Esophagus mucosa (tissue), 1 donor: ENCODE measurements at regions not wholly inside any gene's neighbourhood (a gene's known extent, or its start where the extent isn't known, plus 50 kb on each side); places are given as distances from the start of the nearest gene placed in this dataset.

Experiments
- ATAC-seq: fragments of 200-7000 bp; cut with Tn5 transposase; one replicate; pipeline ENCODE4 v1.9.1; 2020
- donor health status: DM: yes; HTN: yes; CAD: no.

DNA sequence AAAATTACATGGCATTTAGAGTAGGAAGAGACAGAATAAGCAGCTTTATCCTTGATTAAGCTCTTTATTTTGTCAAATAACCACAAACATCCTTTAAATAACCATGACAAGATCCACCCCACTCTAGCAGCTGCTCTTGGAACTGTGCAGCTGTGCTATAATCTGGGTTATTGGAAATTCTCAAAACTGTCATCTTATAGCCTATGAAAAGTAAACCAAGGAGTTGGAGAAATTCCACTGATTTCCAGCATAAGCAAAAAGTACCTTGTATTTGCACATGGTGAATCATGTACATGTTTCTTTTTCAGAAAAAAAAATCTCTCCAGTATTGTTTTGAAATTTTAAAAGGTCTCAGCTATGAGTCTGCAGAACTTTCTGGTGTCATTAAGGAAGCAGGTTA lies 88.8 kb upstream of the ABI3BP start:
- ATAC-seq: no peak

DNA sequence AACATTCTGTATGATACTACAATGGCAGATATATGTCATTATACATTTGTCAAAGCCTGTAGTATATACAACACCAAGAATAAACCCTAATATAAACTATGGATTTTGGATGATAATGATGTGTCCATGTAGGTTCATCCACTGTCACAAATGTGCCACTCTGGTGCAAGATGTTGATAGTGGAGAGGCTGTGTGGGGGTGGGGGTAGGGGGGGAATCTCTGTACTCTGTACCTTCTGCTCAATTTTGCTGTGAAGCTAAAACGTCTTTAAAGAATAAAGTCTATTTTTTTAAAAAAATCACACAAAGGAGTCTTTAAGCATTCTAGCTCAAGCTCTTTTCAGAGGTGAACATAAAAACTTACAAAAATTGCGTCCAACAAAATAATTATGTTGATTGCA lies 88.2 kb upstream of the ABI3BP start:
- ATAC-seq: no peak

GRCh38 chr3:101077361-101078011 lies 84.3 kb upstream of the ABI3BP start:
- ATAC-seq: no peak

- no peak for ATAC-seq
These were observed 81.3 kb upstream of the ABI3BP start for GRCh38 chr3:101074518-101074917.

GRCh38 chr3:101072300-101072699 lies 79.1 kb upstream of the ABI3BP start:
- peak; percentile 54 for ATAC-seq

- ATAC-seq: no peak
These were observed 77.5 kb upstream of the ABI3BP start for GRCh38 chr3:101070799-101071121.

DNA sequence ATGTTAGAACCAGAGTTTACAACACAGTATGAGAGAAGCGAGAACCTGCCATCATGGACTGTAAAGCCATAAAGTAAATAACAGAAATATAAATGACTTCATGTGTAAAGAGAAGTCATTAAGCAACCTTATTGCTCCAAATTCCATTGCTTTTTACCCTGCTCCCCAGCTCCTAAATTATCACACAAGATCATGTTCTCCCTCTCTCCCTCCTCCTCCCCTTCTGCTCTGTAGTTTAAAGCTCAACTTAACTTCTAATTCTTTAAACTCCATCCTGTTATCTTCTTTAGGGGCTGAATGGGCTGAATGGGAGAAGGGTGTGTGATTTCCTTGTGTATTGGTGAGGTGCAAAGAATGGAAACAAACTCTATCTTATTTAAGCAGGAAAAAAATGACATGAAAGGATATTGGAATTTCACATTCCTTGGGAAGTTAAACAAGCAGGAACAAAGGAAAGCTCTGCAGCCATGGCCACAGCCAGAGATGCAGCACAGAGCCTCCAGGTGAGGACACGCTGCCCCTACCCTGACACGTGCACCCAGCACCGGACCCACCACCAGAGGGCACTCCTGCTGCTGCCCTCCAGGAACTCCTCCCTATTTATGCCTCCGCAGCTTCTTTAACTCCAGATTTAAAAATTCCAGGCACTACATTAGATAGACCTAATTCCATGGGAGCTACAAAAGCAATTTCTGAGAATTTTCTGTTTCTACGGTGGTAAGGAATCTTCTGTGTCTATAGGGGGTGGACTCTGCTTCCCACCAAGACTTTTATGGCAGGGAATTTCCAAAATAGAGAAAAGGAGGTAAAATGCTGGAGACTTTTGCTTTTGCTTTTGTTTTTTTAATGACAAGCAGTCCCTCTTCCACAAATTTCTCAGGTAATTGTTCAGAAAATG lies 76.9 kb upstream of the ABI3BP start:
- ATAC-seq: no peak

GRCh38 chr3:101068876-101069606 lies 75.8 kb upstream of the ABI3BP start:
- ATAC-seq: no peak

DNA sequence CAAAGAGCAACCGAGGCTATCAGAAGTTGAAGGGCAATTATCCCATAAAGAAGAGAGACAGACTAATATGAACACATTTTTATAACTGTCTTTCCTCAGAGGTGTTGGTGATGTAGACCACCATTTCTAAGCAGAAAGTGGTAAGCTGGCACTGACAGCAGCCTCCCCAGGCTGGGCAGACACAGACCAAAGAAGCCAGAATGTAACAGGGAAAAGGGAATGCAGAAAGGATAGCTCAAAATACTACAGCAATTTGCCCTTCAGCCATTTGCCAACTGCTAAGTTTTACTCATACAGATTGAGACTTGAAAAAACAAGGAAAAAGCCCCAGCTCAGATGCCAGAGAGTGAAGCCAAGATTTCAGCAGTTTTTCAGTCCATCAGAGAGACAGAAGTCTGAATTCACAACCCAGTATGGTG lies 73.5 kb upstream of the ABI3BP start:
- peak; percentile 32 for ATAC-seq

- peak; percentile 87 for ATAC-seq
These were observed 72.7 kb upstream of the ABI3BP start for GRCh38 chr3:101065962-101066361.

- no peak for ATAC-seq
These were observed 70.2 kb upstream of the ABI3BP start for GRCh38 chr3:101063401-101063800.

DNA sequence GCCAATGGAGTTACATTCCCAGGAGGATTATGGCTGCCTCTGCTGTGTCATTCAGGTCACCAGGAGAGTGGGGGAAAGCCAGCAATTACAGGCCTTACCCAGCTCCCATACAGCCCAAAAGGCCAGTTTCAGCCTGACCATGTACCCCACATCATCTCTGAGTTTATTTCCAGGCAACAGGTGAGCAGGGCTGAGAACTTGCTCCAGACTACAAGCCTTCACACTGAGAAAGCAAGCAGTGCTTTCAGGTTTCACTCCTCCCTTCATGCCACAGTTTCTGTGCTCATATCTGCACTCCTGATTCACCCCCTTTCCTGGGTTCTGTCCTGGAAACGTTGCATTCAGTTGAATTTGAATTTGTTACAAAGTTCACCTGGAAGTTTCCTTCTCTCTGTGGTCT lies 68.1 kb upstream of the ABI3BP start:
- ATAC-seq: no peak

DNA sequence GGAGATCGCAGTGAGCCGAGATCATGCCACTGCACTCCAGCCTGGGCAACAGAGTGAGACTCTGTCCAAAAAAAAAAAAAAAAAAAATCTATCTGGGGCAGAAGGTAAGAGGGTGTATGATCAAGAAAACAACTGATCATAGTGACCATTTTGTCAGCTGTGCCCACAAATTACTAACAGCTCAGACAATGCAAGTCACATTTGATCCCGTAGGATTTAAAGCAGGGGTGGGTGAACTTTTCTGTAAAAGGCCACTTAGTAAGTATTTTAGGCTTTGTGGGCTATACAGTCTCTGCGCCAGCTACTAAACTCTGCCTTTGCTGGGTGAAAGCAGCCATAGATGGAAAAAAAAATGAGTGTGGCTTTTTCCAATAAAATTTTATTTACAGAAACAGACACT lies 57.6 kb upstream of the ABI3BP start:
- no peak for ATAC-seq

- ATAC-seq: no peak
These were observed 56.8 kb upstream of the ABI3BP start for GRCh38 chr3:101050046-101050445.

GRCh38 chr3:101049532-101049931 lies 56.3 kb upstream of the ABI3BP start:
- ATAC-seq: no peak

DNA sequence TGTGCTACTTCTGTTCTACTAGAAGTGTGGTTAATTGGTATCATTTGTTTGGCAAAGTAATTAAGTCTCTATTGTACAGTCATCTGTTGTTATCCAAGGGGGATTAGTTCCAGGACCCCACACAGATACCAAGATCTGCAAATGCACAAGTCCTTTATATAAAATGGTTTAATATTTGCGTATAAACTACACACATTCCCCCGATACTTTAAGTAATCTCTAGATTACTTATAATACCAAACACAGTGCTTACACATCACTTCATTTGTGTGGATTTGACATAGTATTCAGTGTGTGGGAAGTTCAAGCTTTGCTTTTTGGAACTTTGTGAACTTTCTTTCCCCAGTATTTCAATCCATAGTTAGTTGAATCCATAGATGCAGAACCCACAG lies 50.5 kb upstream of the ABI3BP start:
- ATAC-seq: no peak

DNA sequence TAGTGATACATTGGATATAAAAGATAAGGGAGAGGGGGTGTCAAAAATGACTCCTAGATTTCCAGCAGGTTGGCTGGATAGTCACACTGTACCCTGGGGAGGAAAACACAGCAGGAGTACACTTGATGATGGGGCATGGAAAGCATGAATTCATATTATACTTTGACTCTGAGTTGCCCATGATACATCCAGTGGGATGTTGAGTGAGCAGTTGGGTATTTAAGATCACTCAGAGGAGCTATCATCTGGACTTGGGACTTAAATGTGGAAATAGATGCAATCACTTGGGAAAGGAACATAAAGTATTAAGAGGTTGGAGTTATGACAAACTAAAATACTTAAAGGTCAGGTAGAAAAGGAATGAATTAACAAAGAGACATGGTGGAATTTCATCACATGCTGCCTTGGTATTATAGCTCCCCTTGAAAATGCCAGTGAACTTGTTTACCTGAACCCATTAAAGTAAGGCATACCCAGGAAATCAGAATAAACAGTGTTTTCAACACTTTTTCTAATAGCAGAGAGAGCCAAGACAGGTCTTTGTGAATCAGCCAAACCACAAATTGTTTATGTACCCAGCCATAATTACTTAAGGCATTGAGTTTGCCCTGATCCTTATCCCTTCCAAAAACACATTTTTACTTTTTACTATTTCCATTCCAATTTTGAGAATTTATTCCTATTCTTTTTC lies 49.9 kb upstream of the ABI3BP start:
- ATAC-seq: no peak
